ENCODE measurements at regions not wholly inside any gene's neighbourhood (a gene's known extent, or its start where the extent isn't known, plus 50 kb on each side); places are given as distances from the start of the nearest gene placed in this dataset.

DNA sequence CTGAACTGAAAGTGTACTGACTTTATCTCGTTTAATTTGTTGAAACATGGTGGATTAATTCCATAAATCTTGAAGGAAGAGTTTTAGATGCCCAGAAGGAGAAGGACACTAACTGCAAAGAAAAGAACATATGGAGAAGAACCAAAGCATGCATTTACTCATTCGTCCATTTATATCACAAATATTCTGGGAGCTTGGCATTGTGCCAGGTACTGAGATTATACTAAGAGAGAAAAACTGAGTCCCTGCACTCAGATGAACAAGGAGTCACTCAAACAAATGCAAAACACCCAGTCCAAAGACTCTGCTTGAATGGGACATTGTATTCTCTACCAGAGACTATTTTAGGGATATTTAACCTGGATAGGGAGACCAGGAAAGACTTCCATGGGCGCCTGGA, 588.0 kb upstream of the MGMT start:
- Histone ChIP-seq H3K36me3 (replicated peaks; ENCODE audit: insufficient read depth, low read depth) (no peaks in the 10 kb centered on the region), H3K9me2 (replicated peaks; ENCODE audit: insufficient read depth) (no peaks in the 10 kb centered on the region), H3K27ac (no peak overlapping the region), H3K4me2 (no peak overlapping the region), H3K27me3 (no peaks in the 10 kb centered on the region), H3K4me1 (ENCODE audit: insufficient read depth) (no peaks in the 10 kb centered on the region), H3K9me3 (ENCODE audit: low read depth) (no peaks in the 10 kb centered on the region), H3K4me3 (no peak overlapping the region), H4K20me1 (ENCODE audit: insufficient read depth, poor library complexity, severe bottlenecking) (no peaks in the 10 kb centered on the region), H3K79me2 (no peaks in the 10 kb centered on the region), H2AFZ (no peak overlapping the region)
- no peak for DNase-seq (ENCODE audit: low spot score)
- 82% methylated on average over 3 of the region's 3 CpGs for WGBS (ENCODE audit: low lambda C conversion rate, missing lambda C conversion rate)
- TF ChIP-seq, protein P1, sequence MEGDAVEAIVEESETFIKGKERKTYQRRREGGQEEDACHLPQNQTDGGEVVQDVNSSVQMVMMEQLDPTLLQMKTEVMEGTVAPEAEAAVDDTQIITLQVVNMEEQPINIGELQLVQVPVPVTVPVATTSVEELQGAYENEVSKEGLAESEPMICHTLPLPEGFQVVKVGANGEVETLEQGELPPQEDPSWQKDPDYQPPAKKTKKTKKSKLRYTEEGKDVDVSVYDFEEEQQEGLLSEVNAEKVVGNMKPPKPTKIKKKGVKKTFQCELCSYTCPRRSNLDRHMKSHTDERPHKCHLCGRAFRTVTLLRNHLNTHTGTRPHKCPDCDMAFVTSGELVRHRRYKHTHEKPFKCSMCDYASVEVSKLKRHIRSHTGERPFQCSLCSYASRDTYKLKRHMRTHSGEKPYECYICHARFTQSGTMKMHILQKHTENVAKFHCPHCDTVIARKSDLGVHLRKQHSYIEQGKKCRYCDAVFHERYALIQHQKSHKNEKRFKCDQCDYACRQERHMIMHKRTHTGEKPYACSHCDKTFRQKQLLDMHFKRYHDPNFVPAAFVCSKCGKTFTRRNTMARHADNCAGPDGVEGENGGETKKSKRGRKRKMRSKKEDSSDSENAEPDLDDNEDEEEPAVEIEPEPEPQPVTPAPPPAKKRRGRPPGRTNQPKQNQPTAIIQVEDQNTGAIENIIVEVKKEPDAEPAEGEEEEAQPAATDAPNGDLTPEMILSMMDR (IDR thresholded peaks at IDR 0.05; ENCODE audit: poor library complexity), result no peak
- TF ChIP-seq EZH2phosphoT487 (IDR thresholded peaks at IDR 0.05; ENCODE audit: low read depth, severe bottlenecking, unreplicated experiment), result no peak
- TF ChIP-seq EZH2 (IDR thresholded peaks at IDR 0.05; ENCODE audit: borderline replicate concordance), result no peak

DNA sequence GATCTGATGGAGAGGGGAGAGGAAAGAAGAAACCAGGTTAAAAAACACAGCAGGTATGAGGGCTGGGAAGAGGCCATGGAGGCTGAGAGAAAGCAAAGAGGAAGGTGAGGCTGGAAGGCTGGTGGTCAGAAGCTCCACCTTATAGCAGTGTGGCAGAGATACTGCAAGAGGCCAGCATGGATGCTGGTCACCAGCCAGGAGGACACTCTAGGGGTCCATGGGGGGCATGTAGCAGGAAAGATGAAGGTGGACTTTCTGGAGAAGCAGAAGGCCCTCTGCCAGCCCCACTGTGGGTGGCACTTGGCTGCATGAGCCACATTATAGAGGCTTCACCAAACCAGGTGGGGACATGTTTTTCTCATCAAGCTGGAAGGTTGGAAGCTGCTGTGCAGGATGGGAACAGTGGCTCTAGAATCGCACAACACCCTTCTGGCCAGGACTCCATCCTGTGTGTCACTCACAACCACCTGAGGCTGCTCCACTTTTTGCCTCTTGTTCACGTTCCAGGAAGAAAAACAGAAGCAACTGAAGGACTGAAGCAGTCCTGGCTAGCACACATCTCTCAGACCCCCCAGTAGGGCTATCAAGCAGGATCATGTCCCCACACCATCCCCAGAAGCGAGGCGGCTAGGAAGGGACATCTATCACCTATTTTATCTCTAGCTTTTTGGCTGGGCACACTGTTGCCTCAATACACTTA, 587.5 kb upstream of the MGMT start:
- no peak for DNase-seq (ENCODE audit: low spot score)

DNA sequence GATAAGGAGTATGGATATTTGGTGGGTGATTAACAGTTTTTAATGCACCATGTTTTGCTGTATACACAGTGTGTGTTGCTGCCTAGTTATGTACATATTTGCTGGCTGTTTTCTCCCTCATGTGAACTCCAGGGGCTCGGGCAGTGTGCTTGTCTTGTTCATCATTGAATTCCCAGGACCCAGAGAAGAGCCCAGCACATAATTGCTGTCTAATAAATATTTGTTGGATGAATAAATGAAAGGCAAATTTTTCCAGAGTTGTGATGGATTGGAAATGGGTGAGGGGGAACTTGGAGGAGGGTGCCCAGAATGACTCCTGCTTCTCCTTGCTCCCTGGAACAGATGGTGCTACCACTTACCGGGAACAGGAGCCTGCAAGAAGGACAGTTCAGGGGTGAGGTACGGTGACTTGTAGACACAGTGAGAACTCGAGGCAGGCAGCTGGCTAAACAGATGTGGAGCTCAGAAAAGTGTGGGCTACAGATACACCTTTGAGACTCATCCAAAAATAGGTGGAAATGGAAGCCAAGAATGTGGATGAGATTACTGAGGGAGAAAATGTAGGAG, 586.8 kb upstream of the MGMT start:
- H3K4me3 ChIP-seq, result no peak overlapping the region
- H3K27me3 ChIP-seq, result no peaks in the 10 kb centered on the region
- 78% methylated on average over 4 of the region's 4 CpGs for WGBS (ENCODE audit: low lambda C conversion rate, missing lambda C conversion rate)
- TF ChIP-seq EZH2phosphoT487 (IDR thresholded peaks at IDR 0.05; ENCODE audit: low read depth, severe bottlenecking, unreplicated experiment) (no peak), EZH2 (IDR thresholded peaks at IDR 0.05; ENCODE audit: borderline replicate concordance) (no peak)
- TF ChIP-seq, protein P1 (IDR thresholded peaks at IDR 0.05; ENCODE audit: poor library complexity), result no peak
- no peak overlapping the region for H3K27ac ChIP-seq
- no peaks in the 10 kb centered on the region for H3K9me2 ChIP-seq (replicated peaks; ENCODE audit: insufficient read depth)
- H3K9me3 ChIP-seq (ENCODE audit: low read depth), result no peaks in the 10 kb centered on the region
- no peak for DNase-seq (ENCODE audit: low spot score)
- no peak overlapping the region for H2AFZ ChIP-seq
- no peaks in the 10 kb centered on the region for H4K20me1 ChIP-seq (ENCODE audit: insufficient read depth, poor library complexity, severe bottlenecking)
- H3K4me1 ChIP-seq (ENCODE audit: insufficient read depth), result no peaks in the 10 kb centered on the region
- H3K79me2 ChIP-seq, result no peaks in the 10 kb centered on the region
- H3K4me2 ChIP-seq, result no peak overlapping the region
- no peaks in the 10 kb centered on the region for H3K36me3 ChIP-seq (replicated peaks; ENCODE audit: insufficient read depth, low read depth)

More for the DNA sequence above, 587.5 kb upstream of the MGMT start:
- H2AFZ ChIP-seq, result no peak overlapping the region
- H3K4me2 ChIP-seq, result no peak overlapping the region
- H3K9me3 ChIP-seq (ENCODE audit: low read depth), result no peaks in the 10 kb centered on the region
- H3K36me3 ChIP-seq (replicated peaks; ENCODE audit: insufficient read depth, low read depth), result no peaks in the 10 kb centered on the region
- no peaks in the 10 kb centered on the region for H4K20me1 ChIP-seq (ENCODE audit: insufficient read depth, poor library complexity, severe bottlenecking)
- H3K4me3 ChIP-seq, result no peak overlapping the region
- WGBS (ENCODE audit: low lambda C conversion rate, missing lambda C conversion rate), result 87% methylated on average over 4 of the region's 4 CpGs
- H3K79me2 ChIP-seq, result no peaks in the 10 kb centered on the region
- H3K4me1 ChIP-seq (ENCODE audit: insufficient read depth), result no peaks in the 10 kb centered on the region
- TF ChIP-seq EZH2phosphoT487 (IDR thresholded peaks at IDR 0.05; ENCODE audit: low read depth, severe bottlenecking, unreplicated experiment) (no peak), EZH2 (IDR thresholded peaks at IDR 0.05; ENCODE audit: borderline replicate concordance) (no peak)
- TF ChIP-seq, protein P1 (IDR thresholded peaks at IDR 0.05; ENCODE audit: poor library complexity), result no peak
- no peak overlapping the region for H3K27ac ChIP-seq
- H3K27me3 ChIP-seq, result no peaks in the 10 kb centered on the region
- H3K9me2 ChIP-seq (replicated peaks; ENCODE audit: insufficient read depth), result no peaks in the 10 kb centered on the region
